SIG-M5 (cell line): ENCODE measurements at regions not wholly inside any gene's neighbourhood (a gene's known extent, or its start where the extent isn't known, plus 50 kb on each side); places are given as distances from the start of the nearest gene placed in this dataset.
"Not testable (repeated sequence)": the region's sequence is repeated elsewhere in the genome, so short reads cannot be mapped to it uniquely, and the experiment has no call there.

ENCODE experiments used
- DNase-seq: peaks from one replicate; lab custom pipeline; 2025; lab: John Stamatoyannopoulos, UW

DNA sequence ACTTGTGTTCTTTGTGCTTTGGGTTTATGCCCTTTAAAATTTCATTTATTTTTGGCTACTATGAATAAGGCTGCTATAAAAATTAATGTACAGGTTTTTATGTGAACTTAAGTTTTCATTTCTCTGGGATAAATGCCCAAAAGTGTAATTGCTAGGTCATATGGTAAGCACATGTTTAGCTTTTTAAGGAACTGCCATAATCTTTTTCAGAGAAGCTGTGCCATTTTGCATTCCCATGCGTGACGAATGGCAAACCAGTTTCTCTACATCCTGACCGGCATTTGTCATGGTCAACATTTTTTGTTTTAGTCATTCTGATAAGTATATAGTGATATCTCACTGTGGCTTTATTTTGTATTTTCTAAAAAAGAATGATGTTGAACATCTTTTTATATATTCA lies 236.0 kb upstream of the SGK1 start:
- DNase-seq, result no peak

DNA sequence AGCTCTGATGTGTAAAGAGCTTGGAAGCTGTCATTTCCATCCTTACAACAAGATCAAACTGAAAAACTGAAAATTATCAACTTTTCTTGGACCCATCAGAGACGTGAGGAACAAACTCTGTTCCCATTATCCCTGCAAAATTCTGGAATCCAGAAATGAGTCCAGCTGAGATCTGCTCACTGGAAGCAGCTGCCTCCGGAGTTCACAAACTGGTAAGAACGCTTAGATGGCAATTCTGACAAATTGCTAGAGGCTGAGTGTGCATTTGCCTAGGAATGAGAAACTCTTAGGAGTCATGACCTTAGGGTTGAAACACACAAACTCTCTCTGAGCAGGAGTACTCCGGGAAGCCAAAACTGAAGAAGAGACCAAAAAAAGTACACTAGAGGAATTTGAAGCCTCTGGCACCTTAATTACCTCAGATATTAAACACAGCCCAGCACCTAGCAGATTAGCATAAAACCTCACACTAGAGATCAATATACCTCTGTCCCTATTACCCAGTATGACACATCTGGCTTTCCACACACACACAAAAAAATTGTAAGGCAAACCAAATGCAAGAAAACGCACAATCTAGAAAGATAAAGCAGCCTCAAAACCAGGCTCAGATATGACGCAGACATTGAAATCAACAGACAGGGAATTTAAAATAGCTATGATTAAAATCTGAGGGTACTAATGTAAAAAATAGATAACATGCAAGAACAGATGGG lies 233.5 kb upstream of the SGK1 start:
- no peak for DNase-seq

DNA sequence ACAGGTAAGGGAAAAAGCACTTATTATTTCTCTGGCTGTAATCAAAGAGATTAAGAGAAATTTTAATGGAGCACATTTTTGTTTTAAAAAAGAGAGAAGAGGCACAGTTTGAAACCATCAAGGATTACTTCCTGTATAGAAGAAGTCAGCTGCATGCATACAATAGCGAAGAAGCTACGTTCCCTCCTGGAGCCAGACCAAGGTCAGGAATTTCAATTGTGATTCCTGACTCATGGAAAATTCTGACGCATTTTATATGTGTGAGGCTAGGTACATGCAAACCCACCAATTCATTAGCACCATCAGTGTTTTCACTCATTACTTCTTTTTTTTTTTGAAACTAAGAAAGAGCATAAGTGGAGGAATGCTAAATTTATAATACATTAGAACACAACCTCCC lies 232.7 kb upstream of the SGK1 start:
- DNase-seq, result no peak

DNA sequence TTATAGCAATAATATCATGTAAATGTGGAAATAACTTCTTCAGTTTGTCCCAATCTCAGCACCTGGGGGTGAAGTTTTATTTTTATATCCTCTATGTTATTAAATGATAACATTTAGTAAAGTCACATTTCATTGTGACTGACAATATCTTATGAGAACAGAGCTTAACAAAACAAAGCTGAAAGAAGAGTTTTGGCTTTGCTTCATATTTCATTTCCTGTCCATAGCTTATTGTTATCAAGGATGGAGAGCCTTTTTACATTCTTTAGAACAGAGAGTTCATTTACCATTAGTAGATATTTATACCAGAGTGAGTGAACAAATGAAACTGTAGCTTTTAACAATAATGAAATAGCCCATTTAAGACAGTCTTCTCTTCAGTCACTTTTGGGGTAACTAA lies 231.9 kb upstream of the SGK1 start:
- DNase-seq, result no peak

DNA sequence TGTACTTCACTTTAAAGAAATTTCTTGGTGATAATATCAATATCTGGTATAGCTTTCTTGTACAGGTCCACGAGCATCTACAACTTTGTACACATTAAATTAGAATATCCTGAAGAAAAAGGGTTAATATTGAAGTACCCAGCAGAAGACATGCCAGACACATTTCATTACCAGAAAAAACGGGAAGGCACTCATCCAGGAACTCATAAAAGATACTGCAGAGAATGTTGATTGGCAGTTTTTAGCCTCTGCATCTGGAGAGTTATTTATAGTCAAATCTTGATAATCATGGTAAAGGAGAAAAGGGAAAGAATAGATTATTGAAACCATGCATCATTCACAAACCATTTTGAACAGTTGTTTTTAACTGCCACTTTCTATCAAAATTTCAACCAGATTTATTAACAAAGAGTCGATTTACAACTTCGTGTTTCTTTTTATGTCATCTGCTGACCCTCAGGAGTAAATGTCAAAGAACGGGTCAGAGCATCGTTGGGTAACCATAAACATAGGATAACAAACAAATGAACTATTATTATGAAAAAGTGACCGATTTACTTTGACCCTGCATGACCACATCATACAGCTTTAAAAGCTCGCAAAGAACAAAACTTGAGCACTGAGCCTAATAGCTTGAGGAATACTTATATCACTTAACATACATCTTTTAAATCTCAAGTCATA lies 229.2 kb upstream of the SGK1 start:
- no peak for DNase-seq

DNA sequence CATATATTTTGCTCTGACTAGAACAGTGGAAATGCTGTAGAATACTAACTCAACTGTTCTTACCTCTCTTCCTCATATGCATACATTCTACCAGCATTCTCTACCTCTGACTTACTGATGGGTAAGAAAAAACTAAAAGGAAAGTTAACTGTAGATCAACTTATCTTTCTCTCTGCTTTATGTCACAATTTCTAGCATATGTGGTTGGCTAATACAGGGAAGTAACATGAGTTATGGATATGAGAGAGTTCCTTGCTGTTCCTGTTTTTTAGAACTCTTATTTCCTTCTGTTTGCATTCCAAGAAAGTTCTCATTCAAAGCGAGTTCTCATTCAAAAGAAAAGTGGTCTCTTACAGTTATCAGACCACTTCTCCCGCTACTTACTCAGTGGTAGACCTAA lies 226.8 kb upstream of the SGK1 start:
- no peak for DNase-seq

DNA sequence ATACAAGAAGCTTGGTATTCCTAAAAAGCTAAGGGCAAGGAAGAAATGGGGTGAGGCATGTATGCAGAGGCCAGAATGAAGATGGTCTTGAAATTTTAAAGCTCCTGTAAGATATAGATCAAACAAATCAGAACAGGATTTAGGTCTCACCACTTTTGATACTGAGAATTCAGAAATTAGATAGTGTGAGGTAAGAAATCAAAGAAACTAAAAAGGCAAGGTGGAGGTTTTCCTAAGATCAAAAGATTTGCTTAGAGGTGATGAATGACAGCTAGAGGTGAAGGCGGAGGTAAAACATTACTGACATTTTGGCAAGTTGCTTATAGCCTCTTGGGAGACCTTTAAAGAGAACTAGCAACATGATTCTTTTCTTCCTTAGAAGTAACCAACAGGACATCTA lies 225.2 kb upstream of the SGK1 start:
- DNase-seq, result no peak

DNA sequence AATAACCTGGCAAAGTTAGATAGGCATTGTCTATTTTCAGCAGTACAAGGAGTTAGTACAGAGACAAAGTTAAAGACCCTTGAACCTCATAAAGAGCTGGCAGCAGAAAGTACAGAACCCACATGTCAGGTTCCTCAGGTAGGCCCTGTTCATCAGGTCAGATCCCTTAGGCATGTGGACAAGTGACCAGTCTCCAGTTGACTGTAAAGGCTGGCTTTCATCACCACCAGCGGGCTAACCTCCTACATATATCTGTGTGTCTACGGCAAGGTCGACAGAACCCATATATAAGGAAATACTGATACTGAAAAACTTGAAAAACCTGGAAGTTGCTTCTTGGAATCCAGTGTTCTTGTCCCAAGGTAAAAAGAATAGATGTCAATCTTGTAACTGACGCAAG lies 223.1 kb upstream of the SGK1 start:
- DNase-seq, result no peak

DNA sequence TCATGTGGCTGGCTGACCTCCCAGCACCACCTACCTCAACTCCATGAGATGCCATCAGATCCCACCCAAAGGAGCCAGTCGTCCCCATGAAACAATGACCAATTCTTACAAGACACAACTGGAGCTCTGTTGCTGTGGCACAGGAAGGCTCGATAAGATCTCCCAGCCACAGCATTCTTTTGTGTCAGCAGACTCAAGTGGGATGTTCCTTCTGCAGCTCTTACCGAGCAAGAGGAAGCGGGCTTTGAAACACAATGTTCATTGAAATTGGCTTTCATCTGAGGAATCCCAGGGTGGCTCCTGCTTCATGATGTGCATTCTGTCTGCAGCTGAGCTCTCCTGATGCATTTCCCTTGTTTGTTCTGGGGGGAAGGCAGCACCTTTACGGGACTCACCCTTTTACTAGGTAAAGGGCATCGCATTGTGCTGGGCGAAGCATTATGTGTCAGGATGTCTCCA lies 222.0 kb upstream of the SGK1 start:
- no peak for DNase-seq

DNA sequence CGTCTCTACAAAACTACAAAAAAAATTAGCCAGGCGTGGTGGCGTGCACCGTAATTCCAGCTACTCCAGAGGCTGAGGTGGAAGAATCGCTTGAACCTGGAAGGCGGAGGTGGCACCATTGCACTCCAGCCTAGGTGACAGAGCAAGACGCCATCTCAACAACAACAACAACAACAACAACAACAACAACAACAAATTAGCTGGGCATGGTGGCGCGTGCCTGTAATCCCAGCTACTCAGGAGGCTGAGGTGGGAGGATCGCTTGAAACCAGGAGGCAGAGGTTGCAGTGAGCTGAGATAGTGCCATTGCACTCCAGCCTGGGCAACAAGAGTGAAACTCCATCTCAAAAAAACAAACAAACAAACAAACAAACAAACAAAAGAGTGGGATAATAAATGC lies 219.9 kb upstream of the SGK1 start:
- not testable (repeated sequence) for DNase-seq

DNA sequence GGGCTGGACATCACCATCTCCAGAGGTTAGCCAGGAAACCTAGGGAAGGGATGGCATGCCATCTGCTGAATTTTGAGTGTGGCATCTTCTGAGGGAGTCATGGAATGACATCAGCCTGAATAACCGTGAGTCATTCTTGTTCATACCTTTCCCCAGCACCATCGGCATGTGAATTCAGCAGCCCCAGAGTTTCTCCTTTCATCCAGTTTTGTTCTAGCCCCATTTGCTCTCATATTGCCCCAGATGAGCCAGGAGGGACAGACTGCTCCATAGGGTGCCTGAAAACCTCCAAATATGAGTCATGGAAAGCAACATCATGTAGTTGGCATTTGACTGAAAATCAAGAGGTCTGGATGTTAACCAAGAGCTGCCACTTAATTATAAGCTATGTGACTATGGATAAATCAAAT lies 219.2 kb upstream of the SGK1 start:
- no peak for DNase-seq

DNA sequence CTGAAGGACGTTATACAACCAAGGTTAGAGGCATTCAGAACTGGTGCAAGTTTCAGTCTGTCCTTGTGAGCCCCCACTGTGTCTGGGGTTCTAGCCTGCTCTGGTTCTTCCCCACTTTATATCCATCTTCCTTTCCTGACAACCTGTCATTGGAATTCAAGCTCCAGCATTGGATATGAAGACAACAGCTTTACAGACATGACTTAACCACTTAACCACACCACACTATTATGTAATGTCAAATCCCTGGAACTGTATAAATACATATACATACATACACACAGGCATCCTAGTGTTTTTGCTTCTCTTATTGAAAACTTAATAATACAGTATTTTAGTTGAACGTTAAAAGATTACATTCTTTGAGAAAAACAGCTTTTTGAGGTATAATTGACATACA lies 217.9 kb upstream of the SGK1 start:
- DNase-seq, result no peak

DNA sequence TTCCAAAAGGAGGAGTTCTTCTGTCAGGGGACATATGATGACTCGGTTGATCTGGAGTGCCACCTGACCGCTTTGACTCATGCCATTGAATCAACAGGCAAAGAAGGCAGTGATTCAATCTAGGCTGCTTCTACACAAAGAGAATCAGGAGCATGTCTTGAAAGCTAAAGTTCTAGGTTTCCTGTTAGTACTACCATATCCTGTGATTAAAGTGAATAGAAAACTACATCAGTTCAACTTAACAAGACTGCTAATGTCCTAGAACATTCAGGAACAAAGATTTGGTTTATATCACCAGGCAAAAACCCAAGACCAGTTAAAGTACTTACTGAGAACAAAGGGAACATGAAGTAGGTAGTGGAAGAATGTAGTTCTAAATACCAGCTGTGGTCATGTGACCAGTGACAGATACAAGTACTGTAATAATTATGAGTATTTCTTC lies 216.8 kb upstream of the SGK1 start:
- no peak for DNase-seq

DNA sequence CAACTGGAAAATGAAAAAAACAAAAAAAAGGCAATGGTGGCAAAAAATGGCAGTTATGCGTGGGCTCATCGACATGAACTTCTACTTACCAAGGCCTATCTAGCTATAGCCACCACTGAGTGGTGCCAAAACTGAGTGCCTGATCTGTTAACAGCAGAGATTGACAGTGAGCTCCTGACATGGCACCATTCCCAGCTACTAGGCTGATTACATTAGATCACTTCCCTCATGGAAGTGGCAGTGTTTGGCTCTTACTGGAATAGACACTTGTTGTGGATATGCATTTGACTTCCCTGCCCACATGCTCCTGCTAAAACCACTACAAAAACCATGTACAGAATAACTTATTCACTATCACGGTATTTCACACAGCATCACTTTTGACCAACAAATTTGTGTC lies 216.1 kb upstream of the SGK1 start:
- no peak for DNase-seq

DNA sequence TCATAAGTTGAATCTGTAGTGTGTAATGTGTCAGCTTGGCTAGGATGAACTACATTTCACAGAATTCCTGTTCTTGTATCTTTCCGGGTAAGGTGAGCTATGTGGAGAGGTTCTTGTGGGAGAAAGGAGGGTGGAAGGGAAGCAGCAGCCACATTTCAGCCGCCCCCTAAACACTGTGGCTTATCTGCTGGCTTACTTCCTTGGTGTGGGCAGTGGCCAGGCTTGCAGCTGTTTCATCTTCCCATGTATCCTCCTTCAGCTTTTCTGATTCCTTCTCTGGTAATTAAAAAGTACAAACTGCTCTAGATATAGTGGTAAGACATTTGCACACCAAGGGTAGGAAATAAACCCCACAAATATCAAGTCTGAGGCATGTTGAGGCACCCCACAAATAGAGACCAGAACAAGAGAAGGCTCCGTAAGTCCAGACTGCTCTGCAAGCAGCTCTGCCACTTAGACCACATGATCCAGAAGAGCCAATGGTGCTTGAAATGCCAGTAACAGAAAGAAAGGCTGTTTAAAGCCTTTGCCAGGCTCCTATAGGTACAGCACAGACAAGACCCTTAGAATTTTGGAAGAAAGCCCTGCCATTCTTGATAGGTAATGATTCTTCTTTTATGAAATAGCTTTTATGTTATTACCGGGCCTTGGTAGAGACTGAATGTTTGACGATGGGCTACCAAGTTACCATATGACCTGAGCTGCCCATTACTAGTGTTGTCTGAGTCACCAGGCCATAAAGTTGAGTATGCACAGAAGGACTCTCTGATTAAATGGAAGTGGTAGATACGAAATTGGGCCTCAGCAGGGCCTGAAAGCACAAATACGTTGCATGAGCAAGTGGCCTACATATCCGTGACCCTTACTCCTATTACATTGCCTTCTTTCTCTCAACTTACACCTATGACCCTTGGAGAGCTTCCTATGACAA lies 215.0 kb upstream of the SGK1 start:
- no peak for DNase-seq

DNA sequence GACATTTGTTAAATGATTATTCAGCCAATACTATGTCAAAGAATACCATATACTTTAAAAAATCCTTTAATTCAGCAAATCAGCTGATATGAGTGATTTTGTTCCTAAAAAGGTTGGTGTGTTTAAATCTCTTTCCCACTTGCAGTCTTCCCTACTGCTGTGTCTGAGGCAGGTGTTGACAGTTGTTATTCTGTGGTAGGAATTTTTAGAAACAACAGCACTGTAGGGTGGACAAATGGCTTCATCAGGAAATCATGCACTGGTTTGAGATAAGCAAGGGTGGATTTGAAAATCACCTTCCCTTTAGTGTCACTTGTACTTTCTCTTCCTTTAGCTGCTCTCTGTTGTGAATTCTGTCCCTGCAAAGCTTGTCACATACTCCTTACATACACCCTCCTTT lies 213.7 kb upstream of the SGK1 start:
- DNase-seq, result no peak

DNA sequence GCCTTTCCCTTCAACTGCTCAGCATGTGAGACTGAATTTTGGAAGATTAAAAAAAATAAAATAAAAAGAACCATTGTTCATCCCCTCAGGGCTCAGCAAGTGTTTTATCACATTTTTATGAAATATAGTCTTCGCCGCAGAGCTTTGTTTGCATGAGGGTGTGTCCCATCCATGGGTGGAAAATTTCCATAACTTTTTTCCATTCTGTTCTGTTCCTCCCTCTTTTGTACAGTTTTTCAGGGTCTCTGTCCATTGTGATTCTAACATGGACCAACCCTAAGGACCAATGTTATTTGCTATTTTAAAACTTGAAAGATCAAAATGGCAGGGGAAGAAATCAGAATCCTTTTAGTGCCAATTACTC lies 213.3 kb upstream of the SGK1 start:
- no peak for DNase-seq

DNA sequence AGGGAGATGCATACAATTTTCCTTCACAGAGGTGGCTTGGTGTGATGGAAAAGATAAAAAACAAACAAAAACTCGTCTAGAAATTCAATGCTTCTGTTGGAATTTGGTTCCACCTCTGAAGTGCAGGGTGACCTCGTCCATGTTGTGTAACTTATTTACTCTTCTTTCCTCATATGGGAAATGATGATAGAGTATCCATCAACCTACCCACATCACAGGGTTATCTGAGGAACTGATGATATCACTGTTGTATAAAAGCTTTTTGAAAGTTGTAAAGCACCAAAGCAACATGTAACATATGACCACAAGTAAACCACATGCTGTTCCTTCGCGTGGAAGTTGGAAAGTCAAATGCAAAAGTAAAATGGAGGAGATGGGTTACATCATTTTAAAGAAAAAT lies 212.0 kb upstream of the SGK1 start:
- no peak for DNase-seq

DNA sequence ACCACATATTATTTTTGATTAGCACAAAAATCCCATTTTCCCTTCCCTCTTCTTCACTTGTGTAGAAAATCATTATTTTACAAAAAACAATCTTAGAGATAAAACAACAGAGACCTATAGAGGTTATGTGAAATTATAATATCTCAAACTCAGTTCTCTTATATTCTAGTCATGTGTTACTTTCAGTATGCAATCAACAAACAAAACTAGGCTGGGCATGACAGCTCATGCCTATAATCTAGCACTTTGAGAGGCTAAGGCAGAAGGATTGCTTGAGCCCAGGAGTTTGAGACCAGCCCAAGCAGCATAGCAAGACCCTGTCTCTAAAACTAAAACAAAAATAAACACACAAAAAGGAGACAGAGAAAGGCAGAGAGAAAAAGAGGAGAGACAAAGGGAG lies 211.4 kb upstream of the SGK1 start:
- DNase-seq, result no peak

DNA sequence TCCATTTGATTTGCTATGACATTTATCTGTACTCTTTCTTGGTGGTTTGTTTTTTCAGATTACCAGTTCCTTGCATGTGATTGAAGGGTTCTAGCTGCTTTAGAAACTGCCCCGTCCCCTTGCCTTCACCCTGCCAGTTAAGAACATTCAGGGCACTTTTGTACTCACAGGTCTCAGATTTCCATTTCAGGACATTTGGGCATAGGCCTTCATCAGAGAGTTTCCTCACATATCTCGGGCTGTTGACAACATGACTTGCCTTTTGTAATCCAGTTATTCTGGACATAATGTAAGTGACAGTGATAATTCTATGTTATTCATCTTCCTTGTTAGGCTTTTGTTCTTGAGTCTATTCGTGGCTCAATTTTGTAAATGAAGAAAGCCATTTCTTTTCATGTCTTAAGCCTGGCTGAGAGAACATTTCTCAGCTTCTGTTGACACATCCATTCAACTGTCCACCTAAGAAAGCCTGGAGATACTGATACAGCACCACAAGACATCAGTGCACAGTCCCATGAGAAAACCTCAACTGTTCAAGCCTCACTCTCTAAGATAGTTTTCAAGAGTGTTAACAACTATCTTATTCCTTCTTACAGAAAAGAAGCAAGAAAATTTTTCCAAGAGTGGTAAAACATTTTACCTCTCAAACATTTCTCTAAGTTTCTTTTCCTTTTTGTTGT lies 209.3 kb upstream of the SGK1 start:
- no peak for DNase-seq

DNA sequence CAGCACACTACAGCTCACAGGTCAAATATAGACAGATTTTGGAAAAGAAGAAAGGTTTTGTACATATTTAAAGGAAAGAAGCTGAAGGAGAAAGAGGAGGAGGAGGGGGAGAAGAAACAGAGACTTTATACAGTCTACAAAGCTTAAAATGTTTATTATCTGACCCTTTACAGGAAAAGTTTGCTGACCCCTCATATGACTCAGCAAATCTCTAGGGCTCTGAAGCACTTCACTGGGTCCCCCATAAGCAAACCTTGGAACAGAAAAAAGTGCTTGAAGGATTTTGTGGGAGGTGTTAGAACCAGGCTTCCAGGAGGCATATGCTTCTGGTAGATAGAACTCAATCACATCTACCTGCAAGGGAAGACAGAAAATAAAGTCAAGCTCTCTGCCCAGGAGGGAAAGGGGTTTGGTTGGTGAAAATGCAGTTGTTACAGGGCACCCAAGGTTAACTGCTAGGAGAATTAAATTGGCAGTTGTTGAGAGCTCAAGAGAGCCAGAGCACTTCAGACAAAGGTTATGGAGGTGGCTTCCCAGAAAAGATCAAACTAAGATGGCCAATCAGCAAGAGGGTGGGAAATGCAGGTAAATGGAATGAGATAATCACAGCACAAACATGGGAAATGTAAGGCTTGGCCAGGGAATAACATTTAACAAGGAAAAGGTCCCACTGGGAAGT lies 207.4 kb upstream of the SGK1 start:
- no peak for DNase-seq
